Neural cell (in vitro differentiated cells): ENCODE measurements at regions not wholly inside any gene's neighbourhood (a gene's known extent, or its start where the extent isn't known, plus 50 kb on each side); places are given as distances from the start of the nearest gene placed in this dataset.

Source experiments
- H2AFZ ChIP-seq: fragments of 200-600, 300-800 bp; sonication (generic), shearing (Covaris generic); 2 replicates; pipeline ENCODE4 v1.6.0; 2014; ENCODE audit warnings: low read depth, mild to moderate bottlenecking, antibody characterized with exemption, low read length, moderate library complexity
- H3F3A ChIP-seq: fragments of 200-600 bp; shearing (Covaris generic); 2 replicates; pipeline ENCODE4 v1.6.1; 2016; ENCODE audit warnings: mild to moderate bottlenecking, moderate library complexity, mixed read lengths, antibody characterized with exemption, low read length; ENCODE audit not compliant: insufficient read depth, poor library complexity, severe bottlenecking
- H3K27ac ChIP-seq: fragments of 200-600, 300-800 bp; sonication (generic), shearing (Covaris generic); 2 replicates; pipeline ENCODE4 v1.5.1; 2014; ENCODE audit warnings: mild to moderate bottlenecking, low read length, moderate library complexity
- H3K27me3 ChIP-seq: fragments of 300-800, 200-600 bp; sonication (generic), shearing (Covaris generic); 2 replicates; pipeline ENCODE4 v1.6.0; 2014; ENCODE audit warnings: mild to moderate bottlenecking, low read depth, low read length, moderate library complexity; ENCODE audit not compliant: insufficient read depth
- H3K36me3 ChIP-seq: fragments of 300-800, 200-600 bp; sonication (generic), shearing (Covaris generic); 2 replicates; pipeline ENCODE4 v1.5.1; 2014; ENCODE audit warnings: mild to moderate bottlenecking, antibody characterized with exemption, low read length, moderate library complexity; ENCODE audit not compliant: insufficient read depth
- H3K4me2 ChIP-seq: fragments of 300-800, 200-600 bp; sonication (generic), shearing (Covaris generic); 2 replicates; pipeline ENCODE4 v1.6.0; 2014; ENCODE audit warnings: mild to moderate bottlenecking, low read length
- H3K4me3 ChIP-seq: fragments of 300-800, 200-600 bp; sonication (generic), shearing (Covaris generic); 2 replicates; pipeline ENCODE4 v1.5.1; 2014; ENCODE audit warnings: mild to moderate bottlenecking, low read length, moderate library complexity
- H3K79me2 ChIP-seq: fragments of 200-600 bp; shearing (Covaris generic); replicated peaks from 2 replicates; pipeline ENCODE4 v1.6.0; 2014; ENCODE audit warnings: mild to moderate bottlenecking, low read length, moderate library complexity; ENCODE audit not compliant: insufficient read depth
- H3K9ac ChIP-seq: fragments of 300-800, 200-600 bp; sonication (generic), shearing (Covaris generic); 2 replicates; pipeline ENCODE4 v1.6.1; 2016; ENCODE audit warnings: mild to moderate bottlenecking, low read length, mixed read lengths
- H3K9me2 ChIP-seq: fragments of 200-600 bp; shearing (Covaris generic); 2 replicates; pipeline ENCODE4 v1.6.1; 2016; ENCODE audit warnings: mild to moderate bottlenecking, low read length, mixed read lengths; ENCODE audit not compliant: insufficient read depth
- H3K9me3 ChIP-seq: fragments of 200-600, 300-800 bp; sonication (generic), shearing (Covaris generic); 2 replicates; pipeline ENCODE4 v1.6.1; 2016; ENCODE audit warnings: mild to moderate bottlenecking, mixed run types, low read length, moderate library complexity, mixed read lengths
- H4K20me1 ChIP-seq: fragments of 200-600 bp; shearing (Covaris generic); 2 replicates; pipeline ENCODE4 v1.6.1; 2016; ENCODE audit warnings: mild to moderate bottlenecking, mixed run types; ENCODE audit not compliant: insufficient read depth
- CTCF ChIP-seq: fragments of 450-650 bp; IDR thresholded peaks from 2 replicates; pipeline ENCODE4 v1.5.1; 2014; ENCODE audit warnings: antibody characterized with exemption, mild to moderate bottlenecking, moderate library complexity; ENCODE audit not compliant: poor library complexity, severe bottlenecking
- EZH2 ChIP-seq: fragments of 200-600, 300-800 bp; shearing (Covaris generic), sonication (generic); IDR thresholded peaks from 2 replicates; pipeline ENCODE4 v1.6.1; 2014; ENCODE audit warnings: antibody characterized with exemption, low read length, borderline replicate concordance, mild to moderate bottlenecking; ENCODE audit not compliant: insufficient read depth, poor library complexity, severe bottlenecking
- RAD21 ChIP-seq: fragments of 450-650 bp; conservative IDR thresholded peaks from 2 replicates; pipeline ENCODE4 v1.6.1; 2014; ENCODE audit warnings: antibody characterized with exemption, mild to moderate bottlenecking, moderate library complexity
- TAF1 ChIP-seq: IDR thresholded peaks from 2 replicates; pipeline ENCODE4 v1.6.1; 2012; ENCODE audit warnings: low read depth

GRCh38 chr16:13552062-13552959 is 367.6 kb upstream of the ERCC4 start:
- Histone ChIP-seq H3K9me3 (no peaks in the 10 kb centered on the region), H3K79me2 (no peaks in the 10 kb centered on the region), H4K20me1 (no peaks in the 10 kb centered on the region), H2AFZ (no peak overlapping the region), H3F3A (no peaks in the 10 kb centered on the region), H3K27ac (no peak overlapping the region), H3K9me2 (no peaks in the 10 kb centered on the region), H3K9ac (no peak overlapping the region), H3K36me3 (no peaks in the 10 kb centered on the region), H3K4me3 (no peak overlapping the region), H3K4me2 (no peak overlapping the region), H3K27me3 (no peaks in the 10 kb centered on the region)
- TF ChIP-seq EZH2 (no peak), CTCF (peak; percentile 19)

GRCh38 chr16:13552960-13553257 is 367.0 kb upstream of the ERCC4 start:
- no peaks in the 10 kb centered on the region for H3K9me3 ChIP-seq
- no peaks in the 10 kb centered on the region for H4K20me1 ChIP-seq
- no peak overlapping the region for H3K27ac ChIP-seq
- H3K4me2 ChIP-seq: no peak overlapping the region
- H3K9ac ChIP-seq: no peak overlapping the region
- H3K27me3 ChIP-seq: no peaks in the 10 kb centered on the region
- no peak overlapping the region for H2AFZ ChIP-seq
- no peaks in the 10 kb centered on the region for H3K36me3 ChIP-seq
- H3K79me2 ChIP-seq: no peaks in the 10 kb centered on the region
- no peak overlapping the region for H3K4me3 ChIP-seq
- TF ChIP-seq CTCF (no peak), RAD21 (no peak), TAF1 (no peak)
- H3F3A ChIP-seq: no peaks in the 10 kb centered on the region
- H3K9me2 ChIP-seq: no peaks in the 10 kb centered on the region

- H3K4me2 ChIP-seq: no peak overlapping the region
- H3F3A ChIP-seq: no peaks in the 10 kb centered on the region
- no peaks in the 10 kb centered on the region for H3K9me3 ChIP-seq
- no peak for TF ChIP-seq EZH2
- H3K4me3 ChIP-seq: no peak overlapping the region
- H3K27ac ChIP-seq: no peak overlapping the region
- H3K36me3 ChIP-seq: no peaks in the 10 kb centered on the region
- no peaks in the 10 kb centered on the region for H3K9me2 ChIP-seq
- H2AFZ ChIP-seq: no peak overlapping the region
- H4K20me1 ChIP-seq: no peaks in the 10 kb centered on the region
- H3K79me2 ChIP-seq: no peaks in the 10 kb centered on the region
- H3K27me3 ChIP-seq: no peaks in the 10 kb centered on the region
- H3K9ac ChIP-seq: no peak overlapping the region
Measured at GRCh38 chr16:13553453-13553985, 366.4 kb upstream of the ERCC4 start.
